ENCODE measurements at regions not wholly inside any gene's neighbourhood (a gene's known extent, or its start where the extent isn't known, plus 50 kb on each side); places are given as distances from the start of the nearest gene placed in this dataset.
A peak's percentile ranks its signal among the peaks of the same experiment; 100 is the strongest.

DNA sequence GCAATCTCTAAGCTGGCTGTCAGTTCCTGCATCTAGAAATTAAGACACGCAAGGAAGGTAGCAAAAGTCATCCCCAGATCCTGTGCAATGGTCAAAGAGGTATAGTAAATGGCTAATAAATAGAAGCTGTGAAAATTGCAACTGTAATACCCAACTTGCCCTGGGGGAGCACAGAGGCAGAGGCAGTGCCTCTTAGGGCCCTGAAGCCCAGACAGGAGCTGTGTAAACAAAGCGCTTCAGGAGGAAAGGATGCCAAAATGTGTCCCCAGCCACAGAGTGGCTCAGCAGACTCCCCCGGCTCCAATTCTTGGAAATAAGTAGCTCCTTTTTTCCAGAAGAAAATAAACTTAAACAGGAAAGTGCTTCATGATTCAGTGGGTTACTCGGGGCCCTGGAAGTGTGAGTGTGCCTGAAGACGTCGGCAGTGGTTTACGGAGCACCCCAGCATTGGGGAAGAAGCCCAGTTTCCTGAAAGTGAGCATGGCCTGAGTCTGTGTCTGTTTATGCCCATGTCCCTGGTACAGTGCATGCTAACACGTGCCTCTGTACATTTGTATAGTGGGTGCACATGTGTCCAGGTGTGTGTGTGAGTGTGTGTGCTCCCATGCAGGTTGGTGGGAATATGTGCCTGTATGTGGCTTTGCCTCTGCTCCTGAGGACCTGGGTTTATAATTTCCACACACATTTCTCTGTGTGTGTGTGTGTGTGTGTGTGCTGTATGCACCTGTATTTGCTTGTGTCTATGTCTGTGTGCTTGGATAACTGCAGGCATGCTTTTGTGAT lies 246.7 kb downstream of the MAFB start:
- no peaks in the 10 kb centered on the region for H3K9me3 ChIP-seq
- no peaks in the 10 kb centered on the region for H3K36me3 ChIP-seq
- intact Hi-C loops (cut with DNase I), result no loop called here
- H3K4me3 ChIP-seq, result no peak overlapping the region
- no peaks in the 10 kb centered on the region for H3K27me3 ChIP-seq
- no peak overlapping the region for H3K27ac ChIP-seq
- peak in 1 of 2 donors; percentile 34 for DNase-seq (ENCODE audit: extremely low spot score in 2 of 2)
- no peaks in the 10 kb centered on the region for H3K4me1 ChIP-seq
- no peak for TF ChIP-seq POLR2A (IDR thresholded peaks at IDR 0.05)

DNA sequence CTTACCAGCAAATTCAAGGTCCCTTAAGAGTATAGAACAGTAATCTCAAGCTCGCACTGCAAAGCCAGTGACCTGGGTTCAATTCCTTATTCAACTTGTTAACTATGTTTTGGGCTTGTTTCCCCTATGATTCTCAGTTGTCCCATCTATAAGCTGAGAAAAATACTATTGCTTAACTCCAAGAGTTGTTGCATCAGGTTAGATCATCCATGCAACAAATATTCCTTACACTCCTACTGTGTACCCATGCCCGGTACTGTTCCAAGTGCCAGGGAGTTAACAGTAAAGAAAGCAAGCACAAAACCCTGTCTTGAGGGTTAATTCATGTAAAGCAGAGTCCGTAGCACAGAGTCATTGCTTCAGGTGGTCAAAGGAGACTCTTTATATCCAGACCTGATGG lies 247.3 kb downstream of the MAFB start:
- Histone ChIP-seq H3K27ac (no peak overlapping the region), H3K4me1 (no peaks in the 10 kb centered on the region), H3K27me3 (no peaks in the 10 kb centered on the region), H3K9me3 (no peaks in the 10 kb centered on the region), H3K36me3 (no peaks in the 10 kb centered on the region), H3K4me3 (no peak overlapping the region)
- DNase-seq (ENCODE audit: extremely low spot score in 2 of 2), result no peak
- TF ChIP-seq, protein P1, sequence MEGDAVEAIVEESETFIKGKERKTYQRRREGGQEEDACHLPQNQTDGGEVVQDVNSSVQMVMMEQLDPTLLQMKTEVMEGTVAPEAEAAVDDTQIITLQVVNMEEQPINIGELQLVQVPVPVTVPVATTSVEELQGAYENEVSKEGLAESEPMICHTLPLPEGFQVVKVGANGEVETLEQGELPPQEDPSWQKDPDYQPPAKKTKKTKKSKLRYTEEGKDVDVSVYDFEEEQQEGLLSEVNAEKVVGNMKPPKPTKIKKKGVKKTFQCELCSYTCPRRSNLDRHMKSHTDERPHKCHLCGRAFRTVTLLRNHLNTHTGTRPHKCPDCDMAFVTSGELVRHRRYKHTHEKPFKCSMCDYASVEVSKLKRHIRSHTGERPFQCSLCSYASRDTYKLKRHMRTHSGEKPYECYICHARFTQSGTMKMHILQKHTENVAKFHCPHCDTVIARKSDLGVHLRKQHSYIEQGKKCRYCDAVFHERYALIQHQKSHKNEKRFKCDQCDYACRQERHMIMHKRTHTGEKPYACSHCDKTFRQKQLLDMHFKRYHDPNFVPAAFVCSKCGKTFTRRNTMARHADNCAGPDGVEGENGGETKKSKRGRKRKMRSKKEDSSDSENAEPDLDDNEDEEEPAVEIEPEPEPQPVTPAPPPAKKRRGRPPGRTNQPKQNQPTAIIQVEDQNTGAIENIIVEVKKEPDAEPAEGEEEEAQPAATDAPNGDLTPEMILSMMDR (IDR thresholded peaks at IDR 0.05), result no peak
- TF ChIP-seq POLR2A (IDR thresholded peaks at IDR 0.05) (no peak), POLR2AphosphoS5 (IDR thresholded peaks at IDR 0.05; ENCODE audit: insufficient read depth in 1 of 2, low read depth in 1 of 2) (no peak)
- intact Hi-C loops (cut with DNase I), result no loop called here

DNA sequence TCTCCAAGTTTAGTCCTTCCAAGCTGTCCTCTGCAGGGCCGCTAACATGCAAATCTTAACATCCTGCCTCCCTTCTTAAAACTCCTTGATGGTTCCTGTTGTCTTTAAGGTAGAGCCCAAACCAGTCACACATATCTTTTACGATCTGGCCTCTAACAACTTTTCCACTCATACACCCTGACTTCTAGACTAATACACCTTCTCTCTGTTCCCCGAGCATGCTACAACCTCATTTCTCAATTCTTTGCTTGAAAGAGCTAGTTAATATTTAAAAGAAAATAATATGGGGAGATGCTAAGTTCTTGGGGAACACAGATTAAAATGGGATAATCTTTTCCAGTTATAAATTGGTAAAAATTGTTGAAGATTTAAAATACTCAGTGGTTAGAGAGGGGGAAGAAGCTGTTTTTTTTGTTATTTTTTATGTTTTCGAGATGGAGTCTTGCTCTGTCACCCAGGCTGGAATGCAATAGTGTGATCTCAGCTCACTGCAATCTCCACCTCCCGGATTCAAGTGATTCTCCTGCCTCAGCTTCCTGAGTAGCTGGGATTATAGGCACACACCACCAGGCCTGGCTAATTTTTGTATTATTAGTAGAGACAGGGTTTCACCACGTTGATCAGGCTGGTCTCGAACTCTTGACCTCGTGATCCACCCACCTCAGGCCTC lies 250.7 kb downstream of the MAFB start:
- H3K36me3 ChIP-seq, result no peaks in the 10 kb centered on the region

GRCh38 chr20:40436011-40436410 lies 253.0 kb downstream of the MAFB start:
- H3K4me3 ChIP-seq, result no peak overlapping the region
- no peaks in the 10 kb centered on the region for H3K27me3 ChIP-seq
- no peak for TF ChIP-seq POLR2A (IDR thresholded peaks at IDR 0.05)
- TF ChIP-seq, protein P1 (IDR thresholded peaks at IDR 0.05), result no peak
- no peak for TF ChIP-seq POLR2AphosphoS5 (IDR thresholded peaks at IDR 0.05; ENCODE audit: insufficient read depth in 1 of 2, low read depth in 1 of 2)
- intact Hi-C loops (cut with DNase I), result no loop called here
- no peaks in the 10 kb centered on the region for H3K9me3 ChIP-seq
- DNase-seq (ENCODE audit: extremely low spot score in 2 of 2), result no peak
- H3K36me3 ChIP-seq, result no peaks in the 10 kb centered on the region
- no peaks in the 10 kb centered on the region for H3K4me1 ChIP-seq
- H3K27ac ChIP-seq, result no peak overlapping the region

More for the DNA sequence above, 250.7 kb downstream of the MAFB start:
- intact Hi-C loops (cut with DNase I), result no loop called here
- DNase-seq (ENCODE audit: extremely low spot score in 2 of 2), result no peak
- Histone ChIP-seq H3K4me1 (no peaks in the 10 kb centered on the region), H3K9me3 (no peaks in the 10 kb centered on the region), H3K27me3 (no peaks in the 10 kb centered on the region), H3K27ac (no peak overlapping the region), H3K4me3 (no peak overlapping the region)
- no peak for TF ChIP-seq POLR2AphosphoS5 (IDR thresholded peaks at IDR 0.05; ENCODE audit: insufficient read depth in 1 of 2, low read depth in 1 of 2)
- TF ChIP-seq POLR2A (IDR thresholded peaks at IDR 0.05), result no peak
- TF ChIP-seq, protein P1 (IDR thresholded peaks at IDR 0.05), result no peak

DNA sequence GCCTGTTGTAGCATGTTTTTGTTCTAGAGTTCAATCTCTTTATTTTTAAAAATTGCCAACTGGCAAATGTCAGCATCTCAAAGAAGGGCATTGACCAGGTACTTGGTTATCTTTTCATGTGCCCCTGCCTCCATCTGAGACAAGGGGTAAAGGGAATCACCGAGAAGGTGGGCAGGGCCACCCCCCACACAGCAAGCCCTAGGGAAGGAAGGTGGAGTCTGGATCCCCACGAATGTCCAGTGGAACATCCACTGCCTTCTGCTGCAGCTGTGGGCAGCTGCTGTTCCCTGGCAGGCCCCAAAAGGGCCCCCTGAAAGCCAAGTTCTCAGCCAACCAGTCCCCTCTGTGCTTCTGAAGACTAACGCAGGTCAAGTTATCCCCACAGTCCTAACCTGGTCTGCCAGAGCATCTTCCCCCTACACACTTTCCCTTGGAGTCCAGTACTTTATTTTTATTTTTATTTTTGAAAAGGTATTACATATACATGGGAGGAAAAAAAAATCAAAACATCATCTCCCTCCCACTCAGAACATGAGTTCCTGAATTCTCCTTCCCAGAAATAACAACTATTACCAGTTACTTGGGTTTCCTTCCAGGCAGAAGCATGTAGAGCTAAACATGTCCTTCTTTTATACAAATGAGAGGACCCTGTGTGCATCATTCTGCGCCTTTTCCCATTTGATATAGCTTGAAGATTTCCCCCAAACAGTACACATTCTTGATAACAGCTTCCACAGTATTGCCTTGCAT lies 253.7 kb downstream of the MAFB start:
- TF ChIP-seq POLR2AphosphoS5 (IDR thresholded peaks at IDR 0.05; ENCODE audit: insufficient read depth in 1 of 2, low read depth in 1 of 2), result no peak
- TF ChIP-seq, protein P1 (IDR thresholded peaks at IDR 0.05), result no peak
- no peak for TF ChIP-seq POLR2A (IDR thresholded peaks at IDR 0.05)
- Histone ChIP-seq H3K27ac (no peak overlapping the region), H3K4me3 (no peak overlapping the region), H3K9me3 (no peaks in the 10 kb centered on the region), H3K27me3 (no peaks in the 10 kb centered on the region), H3K4me1 (no peaks in the 10 kb centered on the region), H3K36me3 (no peaks in the 10 kb centered on the region)
- DNase-seq (ENCODE audit: extremely low spot score in 2 of 2), result no peak
- intact Hi-C loops (cut with DNase I), result no loop called here
